Spleen (tissue), 11 donors: ENCODE measurements at regions not wholly inside any gene's neighbourhood (a gene's known extent, or its start where the extent isn't known, plus 50 kb on each side); places are given as distances from the start of the nearest gene placed in this dataset.

ENCODE experiments used
- DNase-seq: peaks from one replicate; pipeline ENCODE4 v3.0.0-alpha.2; 2020
- H3K27ac ChIP-seq, 8 donors: fragments of 200-600 bp; sonication (generic) in 7 of 8; 1 replicate in 4 of 8; 2 replicates in 4 of 8; pipeline versions ENCODE4 v1.5.0 to v1.8.0; 2016 to 2021; ENCODE audit warnings: inconsistent platforms in 4 of 8, mild to moderate bottlenecking in 4 of 8, moderate library complexity in 1 of 8
- H3K27me3 ChIP-seq, 7 donors: fragments of 200-600 bp; sonication (generic) in 6 of 7; replicated peaks in 1 of 7; 1 replicate in 4 of 7; 2 replicates in 3 of 7; pipeline versions ENCODE4 v1.5.0 to v1.8.0; 2016 to 2021; ENCODE audit warnings: inconsistent platforms in 3 of 7, mild to moderate bottlenecking in 1 of 7
- H3K36me3 ChIP-seq, 6 donors: fragments of 200-600 bp; sonication (generic) in 5 of 6; 1 replicate in 4 of 6; 2 replicates in 2 of 6; pipeline versions ENCODE4 v1.5.0 to v1.8.0; 2016 to 2021; ENCODE audit warnings: inconsistent platforms in 2 of 6
- H3K4me1 ChIP-seq, 6 donors: fragments of 200-600 bp; sonication (generic) in 5 of 6; 1 replicate in 3 of 6; 2 replicates in 3 of 6; pipeline versions ENCODE4 v1.5.0 to v1.8.0; 2016 to 2021; ENCODE audit warnings: inconsistent platforms in 3 of 6
- H3K4me3 ChIP-seq, 8 donors: fragments of 200-600 bp; sonication (generic) in 7 of 8; 1 replicate in 4 of 8; 2 replicates in 4 of 8; pipeline versions ENCODE4 v1.5.0 to v1.8.0; 2016 to 2021; ENCODE audit warnings: inconsistent platforms in 4 of 8, mild to moderate bottlenecking in 4 of 8, moderate library complexity in 2 of 8
- H3K9me3 ChIP-seq, 8 donors: fragments of 200-600 bp; sonication (generic) in 7 of 8; 1 replicate in 4 of 8; 2 replicates in 4 of 8; pipeline versions ENCODE4 v1.5.0 to v1.8.0; 2016 to 2021; ENCODE audit warnings: inconsistent platforms in 4 of 8
- POLR2A ChIP-seq, 3 donors: fragments of 450-650 bp; IDR thresholded peaks; one replicate each; pipeline ENCODE4 v1.5.1; 2017; ENCODE audit warnings: antibody characterized with exemption in 3 of 3, mild to moderate bottlenecking in 1 of 3
- POLR2AphosphoS5 ChIP-seq, 3 donors: sonication (generic); formaldehyde crosslinking; IDR thresholded peaks; one replicate each; pipeline ENCODE4 v1.5.1; 2017; ENCODE audit warnings: antibody characterized with exemption in 3 of 3
- WGBS, 5 donors: extraction: QIAGEN DNeasy Blood & Tissue Kit in 3 of 5; methylation state at CpG; one replicate each; pipeline versions ENCODE4 v1.1.5 to v1.1.7; 2013 to 2018; 5-methylcytosine and 5-hydroxymethylcytosine counted together
- intact Hi-C: fragments of 100-400 bp; cut with DNase I; formaldehyde crosslinking; loops from one replicate; pipeline ENCODE4 v1.15.0; 2023; ENCODE audit warnings: low total_unique reads
- TF ChIP-seq, protein P1 (sequence below), 11 experiments: fragments of 200-600 bp in 7 of 11; fragments of 450-650 bp in 4 of 11; sonication (generic) in 4 of 11; IDR thresholded peaks in 8 of 11; conservative IDR thresholded peaks in 3 of 11; 1 replicate in 7 of 11; 2 replicates in 4 of 11; pipeline versions ENCODE4 v1.4.0 to v1.8.0; 2016 to 2021; ENCODE audit warnings: antibody characterized with exemption in 11 of 11, inconsistent platforms in 4 of 11, mild to moderate bottlenecking in 1 of 11
- donor health status: healthy with polysubstance abuse.
- donor health status: DM: no; HTN: no; CAD: no; lungs with moderate emphysema.
- donor health status: DM: no; HTN: no; CAD: no.
- donor health status: Bipolar disorder and iron deficiency.
- donor health status: healthy.
- donor health status: DM: no; HTN: no; CAD: no.
- donor health status: DM: yes; HTN: yes; CAD: no.

DNA sequence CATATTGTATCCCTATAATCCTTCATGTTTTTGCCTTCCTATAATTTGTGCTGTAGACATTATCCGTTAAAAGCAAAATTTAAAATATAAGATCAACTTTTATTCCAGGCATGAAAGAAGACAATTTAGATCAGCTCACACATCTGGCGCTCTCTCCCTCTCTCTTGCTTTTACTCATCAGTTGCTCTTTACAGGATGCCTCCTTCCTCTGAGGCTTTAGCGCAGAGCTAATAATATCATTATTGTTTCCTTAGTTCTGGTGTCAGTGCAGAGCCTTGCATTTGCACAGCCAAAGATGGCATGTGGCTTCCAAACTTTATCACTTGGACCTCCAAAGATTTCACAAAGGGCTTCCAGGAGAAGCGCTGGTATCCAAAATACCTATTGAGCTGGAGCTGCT is 295.1 kb downstream of the FGF9 start:
- intact Hi-C loops, result no loop called here
- 79 to 88% (median 85%) methylated on average over 4 of the region's 4 CpGs for WGBS, 5 donors
- TF ChIP-seq, protein P1, sequence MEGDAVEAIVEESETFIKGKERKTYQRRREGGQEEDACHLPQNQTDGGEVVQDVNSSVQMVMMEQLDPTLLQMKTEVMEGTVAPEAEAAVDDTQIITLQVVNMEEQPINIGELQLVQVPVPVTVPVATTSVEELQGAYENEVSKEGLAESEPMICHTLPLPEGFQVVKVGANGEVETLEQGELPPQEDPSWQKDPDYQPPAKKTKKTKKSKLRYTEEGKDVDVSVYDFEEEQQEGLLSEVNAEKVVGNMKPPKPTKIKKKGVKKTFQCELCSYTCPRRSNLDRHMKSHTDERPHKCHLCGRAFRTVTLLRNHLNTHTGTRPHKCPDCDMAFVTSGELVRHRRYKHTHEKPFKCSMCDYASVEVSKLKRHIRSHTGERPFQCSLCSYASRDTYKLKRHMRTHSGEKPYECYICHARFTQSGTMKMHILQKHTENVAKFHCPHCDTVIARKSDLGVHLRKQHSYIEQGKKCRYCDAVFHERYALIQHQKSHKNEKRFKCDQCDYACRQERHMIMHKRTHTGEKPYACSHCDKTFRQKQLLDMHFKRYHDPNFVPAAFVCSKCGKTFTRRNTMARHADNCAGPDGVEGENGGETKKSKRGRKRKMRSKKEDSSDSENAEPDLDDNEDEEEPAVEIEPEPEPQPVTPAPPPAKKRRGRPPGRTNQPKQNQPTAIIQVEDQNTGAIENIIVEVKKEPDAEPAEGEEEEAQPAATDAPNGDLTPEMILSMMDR (IDR thresholded peaks at IDR 0.05 in 8 of 11, conservative IDR thresholded peaks at IDR 0.05 in 3 of 11), result no peak
- no peak for DNase-seq
- Histone ChIP-seq H3K9me3 (peaks cover 0 to 16% (median 3%) of the 10 kb centered on the region in 8 donors), H3K4me3 (no peak overlapping the region), H3K27me3 (no peaks in the 10 kb centered on the region), H3K36me3 (no peaks in the 10 kb centered on the region), H3K4me1 (no peaks in the 10 kb centered on the region), H3K27ac (no peak overlapping the region)

DNA sequence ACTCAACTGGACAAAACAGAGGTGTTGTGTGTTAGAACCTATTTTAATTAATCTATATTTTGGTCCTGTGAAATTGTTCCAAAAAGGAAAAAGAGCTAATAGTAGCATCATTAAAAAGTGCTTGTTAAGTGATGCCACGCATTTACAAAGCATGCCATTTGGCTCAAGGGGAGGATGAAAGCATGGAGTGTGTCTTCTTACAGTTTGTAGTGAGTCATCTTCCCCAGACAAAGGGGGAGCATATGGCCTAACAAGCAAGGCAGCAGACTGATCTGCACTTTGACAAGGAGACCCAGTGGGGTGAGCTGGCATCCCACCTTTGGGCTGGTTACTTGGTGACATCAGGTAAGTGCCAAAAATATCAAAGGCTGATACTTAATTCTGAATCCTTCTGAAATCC is 297.0 kb downstream of the FGF9 start:
- Histone ChIP-seq H3K27me3 (no peaks in the 10 kb centered on the region), H3K9me3 (peaks cover 0 to under 1% (median 0%) of the 10 kb centered on the region in 8 donors), H3K27ac (no peak overlapping the region), H3K36me3 (no peaks in the 10 kb centered on the region), H3K4me3 (no peak overlapping the region), H3K4me1 (no peaks in the 10 kb centered on the region)
- no peak for DNase-seq
- TF ChIP-seq POLR2A (IDR thresholded peaks at IDR 0.05) (no peak), POLR2AphosphoS5 (IDR thresholded peaks at IDR 0.05) (no peak)
- TF ChIP-seq, protein P1 (IDR thresholded peaks at IDR 0.05 in 8 of 11, conservative IDR thresholded peaks at IDR 0.05 in 3 of 11), result no peak
- intact Hi-C loops, result no loop called here
- WGBS, 5 donors, result 55 to 68% (median 66%) methylated on average over 1 of the region's 1 CpG

DNA sequence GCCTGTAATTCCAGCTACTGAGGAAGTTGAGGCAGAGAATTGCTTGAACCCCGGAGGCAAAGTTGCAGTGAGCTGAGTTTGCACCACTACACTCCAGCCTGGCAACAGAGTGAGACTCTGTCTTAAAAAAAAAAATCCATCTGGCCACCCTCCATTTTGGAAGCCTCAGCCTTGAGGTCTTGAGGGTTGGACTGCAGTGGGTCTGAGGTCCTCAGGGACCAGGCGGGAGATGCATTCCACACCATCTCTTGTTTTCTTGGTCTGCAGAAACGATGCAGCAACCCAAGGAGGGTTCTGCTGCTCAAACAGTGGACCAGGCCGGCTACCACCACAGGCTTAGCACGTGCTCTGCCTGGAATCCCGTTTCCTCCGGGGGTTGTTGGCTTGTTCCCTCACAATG is 299.3 kb downstream of the FGF9 start:
- H3K27me3 ChIP-seq, result no peaks in the 10 kb centered on the region
- no peaks in the 10 kb centered on the region for H3K4me1 ChIP-seq
- TF ChIP-seq POLR2A (IDR thresholded peaks at IDR 0.05) (no peak), POLR2AphosphoS5 (IDR thresholded peaks at IDR 0.05) (no peak)
- TF ChIP-seq, protein P1 (IDR thresholded peaks at IDR 0.05 in 8 of 11, conservative IDR thresholded peaks at IDR 0.05 in 3 of 11), result no peak
- H3K27ac ChIP-seq, result no peak overlapping the region
- H3K4me3 ChIP-seq, result no peak overlapping the region
- intact Hi-C loops, result no loop called here
- H3K36me3 ChIP-seq, result no peaks in the 10 kb centered on the region
- 72 to 95% (median 86%) methylated on average over 7 of the region's 7 CpGs for WGBS, 5 donors
- H3K9me3 ChIP-seq, result no peaks in the 10 kb centered on the region
- no peak for DNase-seq

DNA sequence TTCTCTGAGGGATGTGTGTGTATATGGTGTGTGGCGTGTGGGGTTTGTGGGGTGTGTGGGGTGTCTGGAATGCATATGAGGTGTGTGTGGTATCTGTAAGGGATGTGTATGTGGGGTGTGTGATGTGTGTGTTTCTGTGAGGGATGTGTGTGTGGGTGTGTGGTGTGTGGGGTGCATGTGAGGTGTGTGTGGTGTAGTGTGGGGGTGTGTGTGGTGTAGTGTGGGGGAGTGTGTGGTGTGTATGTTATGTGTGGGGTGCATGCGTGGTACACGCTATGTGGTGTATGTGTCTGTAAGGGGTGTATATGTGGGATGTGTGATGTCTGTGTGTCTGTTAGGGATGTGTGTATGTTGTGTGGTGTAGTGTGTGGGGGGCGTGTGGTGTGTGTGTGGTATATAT is 300.0 kb downstream of the FGF9 start:
- H3K4me1 ChIP-seq, result no peaks in the 10 kb centered on the region
- DNase-seq, result no peak
- no peak overlapping the region for H3K27ac ChIP-seq
- no peaks in the 10 kb centered on the region for H3K36me3 ChIP-seq
- H3K9me3 ChIP-seq, result no peaks in the 10 kb centered on the region
- H3K4me3 ChIP-seq, result no peak overlapping the region
- intact Hi-C loops, result no loop called here
- TF ChIP-seq, protein P1 (IDR thresholded peaks at IDR 0.05 in 8 of 11, conservative IDR thresholded peaks at IDR 0.05 in 3 of 11), result no peak
- TF ChIP-seq POLR2A (IDR thresholded peaks at IDR 0.05) (no peak), POLR2AphosphoS5 (IDR thresholded peaks at IDR 0.05) (no peak)
- WGBS, 5 donors, result 91 to 99% (median 95%) methylated on average over 4 of the region's 4 CpGs
- no peaks in the 10 kb centered on the region for H3K27me3 ChIP-seq
